Activated T-helper 9 cell treated with anti-CD3 and anti-CD28 coated beads, Interleukin-2, amount 50 U/mL, for 16 hours (primary cell): ENCODE measurements at regions not wholly inside any gene's neighbourhood (a gene's known extent, or its start where the extent isn't known, plus 50 kb on each side); places are given as distances from the start of the nearest gene placed in this dataset.

Source experiments
- DNase-seq: peaks from one replicate; pipeline ENCODE4 v3.0.0-alpha.2; 2020; ENCODE audit warnings: low read depth

- no peak for DNase-seq
Observed at GRCh38 chr14:61847861-61848260, 85.6 kb downstream of the SNAPC1 start.

GRCh38 chr14:61854898-61855297, 92.7 kb downstream of the SNAPC1 start:
- DNase-seq = no peak

DNA sequence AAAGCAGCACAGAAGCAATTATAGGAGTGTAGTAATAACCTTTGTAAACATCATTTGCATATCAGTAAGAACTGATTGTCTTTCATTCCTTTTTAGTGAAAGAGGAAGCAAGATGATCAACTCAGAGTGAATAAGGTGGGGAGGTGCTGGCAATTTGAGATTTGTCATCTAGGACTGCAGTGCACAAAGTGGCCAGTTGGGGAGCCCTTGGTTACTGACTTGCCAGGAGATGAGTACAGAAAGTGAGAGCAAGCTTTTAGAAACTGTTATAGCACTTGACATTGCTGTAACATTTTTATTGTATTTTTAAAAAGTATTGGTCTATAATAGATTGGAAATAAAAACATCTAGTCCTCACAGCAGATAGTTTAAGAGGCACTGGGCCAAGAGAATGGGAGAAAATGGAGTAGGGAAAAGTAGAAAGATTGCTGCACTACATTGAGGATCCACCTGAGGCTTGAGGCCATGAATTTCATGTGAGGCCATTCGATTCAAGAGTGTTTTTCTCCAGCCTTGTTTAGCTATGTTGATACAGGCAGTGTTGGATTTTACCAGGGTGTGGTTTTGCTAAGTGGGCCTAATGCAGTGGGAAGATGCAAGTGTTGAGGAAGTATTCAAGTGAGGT, 98.2 kb downstream of the SNAPC1 start:
- DNase-seq = peak; percentile 25

- DNase-seq = no peak
Observed at GRCh38 chr14:61861320-61861865, 99.2 kb downstream of the SNAPC1 start.

GRCh38 chr14:61864329-61864898, 102.2 kb downstream of the SNAPC1 start:
- DNase-seq = no peak

DNA sequence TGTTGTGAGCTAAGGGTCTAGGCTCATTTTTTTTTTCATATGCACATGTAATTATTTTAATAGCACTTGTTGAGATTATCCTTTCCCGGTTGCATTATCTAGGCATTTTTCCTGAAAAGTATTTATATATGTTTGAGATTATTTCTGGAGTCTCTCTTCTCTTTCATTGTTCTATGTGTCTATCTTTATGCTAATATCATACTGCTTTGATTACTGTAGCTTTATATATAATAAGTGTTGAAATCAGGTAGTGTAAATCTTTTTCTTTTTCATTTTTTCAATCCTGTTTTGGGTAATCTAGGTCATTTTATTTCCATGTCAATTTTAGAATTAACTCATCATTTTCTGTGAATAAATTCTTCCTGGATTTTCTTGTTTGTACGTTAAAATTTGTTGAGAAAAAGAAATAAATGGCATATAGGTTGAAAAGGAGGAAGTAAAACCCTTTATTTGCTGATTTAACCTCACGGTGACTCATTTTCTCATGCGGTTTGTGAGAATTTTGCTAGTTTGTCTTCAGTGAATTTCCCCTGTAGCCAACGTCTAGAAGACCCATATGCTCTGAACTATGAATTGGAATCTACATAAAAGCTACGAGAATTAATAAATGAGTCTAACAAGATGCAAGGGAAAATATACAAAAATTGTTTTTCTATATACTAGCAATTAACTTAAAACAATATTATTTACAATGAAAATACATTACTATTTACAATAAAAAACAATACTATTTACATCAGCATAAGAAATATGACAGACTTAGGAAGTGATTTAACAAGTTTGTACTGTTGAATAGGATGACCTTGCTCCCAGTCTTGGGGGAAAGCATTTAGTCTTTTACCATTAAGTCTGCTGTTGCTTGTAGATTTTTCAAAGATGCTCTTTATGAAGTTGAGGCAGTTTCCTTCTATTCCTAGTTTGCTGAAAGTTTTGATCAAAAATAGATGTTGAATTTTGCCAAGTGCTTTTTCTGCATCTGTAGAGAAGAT, 105.0 kb downstream of the SNAPC1 start:
- no peak for DNase-seq

DNA sequence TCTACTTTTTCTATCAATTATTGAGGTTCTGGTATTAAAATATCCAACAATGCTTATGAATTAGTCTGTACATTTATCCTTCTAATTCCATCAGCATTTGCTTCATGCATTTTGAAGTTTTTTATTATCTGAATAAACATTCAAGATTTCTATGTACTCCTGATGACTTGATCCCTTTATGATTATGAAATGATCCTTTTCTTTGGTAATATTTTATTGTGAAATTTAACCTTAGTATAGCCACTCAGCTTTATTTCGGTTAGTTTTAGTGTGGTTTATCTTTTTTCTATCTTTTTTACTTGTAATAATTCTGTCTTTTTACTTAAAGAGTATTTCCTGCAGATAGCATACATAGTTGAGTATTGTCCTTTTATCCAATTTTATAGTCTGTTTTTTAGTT, 106.6 kb downstream of the SNAPC1 start:
- DNase-seq = no peak

DNA sequence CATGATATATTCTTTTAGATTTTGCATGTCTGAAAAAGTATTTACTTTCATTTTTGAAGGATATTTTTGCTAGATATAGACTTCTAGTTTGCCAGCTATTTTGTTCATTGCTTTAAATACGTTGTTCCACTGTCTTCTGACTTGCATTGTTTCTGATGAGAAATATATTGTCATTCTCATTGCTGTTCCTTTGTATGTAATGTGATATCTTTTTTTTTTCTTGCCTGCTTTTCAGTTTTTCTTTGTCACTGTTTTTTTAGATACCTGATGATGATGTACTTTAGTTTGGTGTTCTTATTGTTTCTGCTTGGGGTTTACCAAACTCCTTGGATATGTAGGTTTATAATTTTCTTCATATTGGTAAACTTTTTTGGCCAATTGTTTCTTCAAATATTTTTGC, 107.9 kb downstream of the SNAPC1 start:
- DNase-seq = no peak

DNA sequence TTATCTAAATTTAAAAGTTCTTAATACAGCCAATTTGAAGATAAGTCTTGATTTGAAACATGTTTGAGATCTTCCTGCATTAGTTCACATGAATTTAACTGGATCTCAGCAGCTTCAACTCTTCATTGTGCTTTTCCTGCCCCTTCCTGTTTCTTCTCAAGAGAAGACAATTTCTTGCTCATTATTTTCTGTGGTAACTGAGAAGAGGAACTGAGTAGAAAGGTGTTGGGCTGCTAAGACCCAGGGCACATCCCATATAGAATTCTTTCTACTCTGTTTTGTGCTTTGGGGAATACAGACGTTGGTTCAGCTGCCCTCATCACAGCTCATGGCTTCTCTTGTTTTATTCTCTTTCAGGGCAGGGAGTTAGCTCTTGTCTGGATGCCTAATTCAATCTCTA, 110.2 kb downstream of the SNAPC1 start:
- no peak for DNase-seq

- DNase-seq = no peak
Observed at GRCh38 chr14:61875483-61875882, 113.3 kb downstream of the SNAPC1 start.

GRCh38 chr14:61876362-61877034, 114.3 kb downstream of the SNAPC1 start:
- no peak for DNase-seq

DNA sequence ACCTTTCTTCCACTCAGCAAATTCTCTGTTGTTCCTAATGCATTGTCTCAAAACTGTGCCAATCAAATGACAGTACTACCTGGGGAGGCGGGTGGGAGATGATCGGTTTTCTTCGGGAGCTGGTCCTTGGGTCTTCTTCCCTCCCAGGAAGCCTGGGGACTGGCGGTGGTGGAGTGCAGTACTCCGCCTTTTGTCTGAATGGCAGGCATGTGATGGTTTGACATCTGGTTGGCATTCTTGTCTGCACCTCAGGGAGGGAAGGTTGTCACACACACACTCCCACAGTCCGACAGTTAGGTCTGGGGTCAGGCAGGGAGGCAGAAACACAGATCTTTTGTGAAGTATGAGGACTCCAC, 114.8 kb downstream of the SNAPC1 start:
- DNase-seq = no peak

DNA sequence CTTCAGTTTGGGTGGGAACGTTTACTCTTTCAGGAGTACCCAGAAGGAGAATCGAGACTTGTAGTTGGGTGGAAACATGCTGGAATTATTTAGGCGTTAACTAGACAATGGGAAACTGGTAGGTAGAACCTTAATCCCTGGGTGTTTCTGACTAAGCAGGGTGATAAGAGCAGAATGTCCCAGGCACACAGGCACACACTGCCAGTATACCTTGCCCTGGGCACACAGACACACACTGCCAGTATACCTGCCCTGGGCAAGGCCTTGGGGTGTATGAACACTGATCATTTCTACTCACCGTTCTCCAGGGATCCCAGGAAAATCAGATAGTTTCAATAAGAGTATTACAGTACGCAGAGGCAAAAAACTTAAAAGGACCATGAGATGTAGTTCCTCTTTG, 115.5 kb downstream of the SNAPC1 start:
- DNase-seq = no peak

- no peak for DNase-seq
Observed at GRCh38 chr14:61878931-61879330, 116.7 kb downstream of the SNAPC1 start.

GRCh38 chr14:61881046-61881445, 118.8 kb downstream of the SNAPC1 start:
- no peak for DNase-seq

GRCh38 chr14:61884711-61885110, 122.5 kb downstream of the SNAPC1 start:
- DNase-seq = no peak

- no peak for DNase-seq
Observed at GRCh38 chr14:61885203-61885961, 123.2 kb downstream of the SNAPC1 start.

DNA sequence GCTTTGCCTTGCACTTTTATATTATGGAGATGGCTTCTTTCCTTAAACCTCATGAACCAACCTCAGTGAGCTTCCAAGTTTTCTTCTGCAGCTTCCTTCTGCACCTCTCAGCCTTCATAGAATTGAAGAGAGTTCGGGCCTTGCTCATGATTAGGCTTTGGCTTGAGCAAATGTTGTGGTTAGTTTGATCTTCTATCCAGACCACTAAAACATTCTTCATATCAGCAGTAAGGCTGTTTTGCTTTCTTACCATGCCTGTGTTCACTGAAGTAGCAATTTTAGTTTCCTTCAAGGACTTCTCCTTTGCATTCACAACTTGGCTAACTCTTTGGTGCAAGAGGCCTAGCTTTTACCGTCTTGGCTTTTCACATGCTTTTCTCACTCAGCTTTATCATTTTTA, 125.4 kb downstream of the SNAPC1 start:
- DNase-seq = no peak

DNA sequence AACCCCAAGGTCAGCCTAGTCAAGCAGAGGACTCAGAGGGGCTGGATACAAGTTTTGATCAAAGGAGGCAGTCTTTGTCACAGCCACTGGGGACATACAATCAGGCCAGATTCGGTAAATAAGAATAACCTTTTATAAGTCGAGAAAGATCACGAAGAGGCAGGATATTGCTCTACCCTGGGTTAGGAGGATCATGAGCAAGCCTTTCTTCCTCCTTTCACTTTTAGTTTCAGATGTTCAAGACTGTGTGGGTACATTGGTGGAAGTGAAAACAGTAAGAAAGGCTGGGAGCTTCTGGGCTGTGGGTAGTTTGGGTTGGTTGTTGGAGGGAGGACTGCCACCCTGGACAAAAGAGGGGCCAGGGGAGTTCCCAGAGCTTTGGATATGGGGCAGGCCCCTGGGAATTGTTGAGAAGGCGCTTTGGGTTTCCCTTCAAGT, 127.7 kb downstream of the SNAPC1 start:
- DNase-seq = no peak

DNA sequence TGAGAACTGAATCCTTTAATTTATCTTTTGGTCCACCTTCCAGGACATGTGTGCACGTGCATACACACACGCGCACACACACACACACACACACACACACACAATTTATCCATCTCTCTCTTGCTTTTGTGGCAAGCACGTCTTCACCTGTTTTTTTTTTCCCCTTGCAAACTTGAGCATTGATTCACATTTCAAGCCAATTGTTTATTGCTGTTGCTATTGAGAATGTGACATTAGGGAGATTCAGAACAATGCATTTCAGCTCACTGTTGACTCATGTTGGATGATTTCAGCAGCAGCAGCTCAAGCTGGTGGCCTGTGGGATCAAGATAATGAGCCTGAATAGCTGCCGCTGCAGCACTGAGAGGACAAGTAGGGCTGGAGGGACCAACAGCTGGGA, 128.9 kb downstream of the SNAPC1 start:
- DNase-seq = no peak

DNA sequence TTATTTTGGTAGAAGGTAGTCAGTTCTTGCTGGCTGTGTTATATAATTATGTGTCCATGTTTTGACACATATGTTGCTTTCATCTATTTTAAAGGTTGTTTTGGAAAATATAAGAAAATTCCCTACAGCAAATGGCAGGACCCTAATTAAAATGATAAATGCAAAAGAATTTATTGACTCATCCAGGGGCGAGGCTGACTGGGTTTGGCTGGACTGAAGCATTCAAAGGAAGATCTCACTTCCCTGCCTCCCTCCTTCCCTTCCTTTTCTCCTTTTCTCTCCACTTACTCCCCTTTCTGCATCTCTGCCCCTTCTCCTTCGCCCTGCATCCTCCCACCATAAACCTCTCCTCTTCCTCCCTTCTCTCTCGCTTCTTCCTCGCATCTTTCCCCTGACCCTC, 129.6 kb downstream of the SNAPC1 start:
- DNase-seq = no peak
